RCC 7860 (cell line): ENCODE measurements at regions not wholly inside any gene's neighbourhood (a gene's known extent, or its start where the extent isn't known, plus 50 kb on each side); places are given as distances from the start of the nearest gene placed in this dataset.

Source experiments
- DNase-seq: peaks from one replicate; pipeline ENCODE4 v3.0.0-alpha.2; 2015; ENCODE audit warnings: low spot score
- FAIRE-seq: peaks from 2 replicates; lab custom pipeline; 2012; peaks lifted over from hg19 to GRCh38; lab: Jason Lieb, UNC

GRCh38 chr12:67794161-67794560 lies 145.6 kb downstream of the DYRK2 start:
- DNase-seq (no peak), FAIRE-seq (no peak)

GRCh38 chr12:67795236-67795635 lies 146.7 kb downstream of the DYRK2 start:
- DNase-seq: peak; percentile 57
- peak; percentile 89 for FAIRE-seq

GRCh38 chr12:67797185-67797741 lies 148.7 kb downstream of the DYRK2 start:
- FAIRE-seq (no peak), DNase-seq (no peak)

- DNase-seq: no peak
- no peak for FAIRE-seq
Measured at GRCh38 chr12:67797753-67798152, 149.2 kb downstream of the DYRK2 start.

GRCh38 chr12:67798768-67799167 lies 150.2 kb downstream of the DYRK2 start:
- DNase-seq (no peak), FAIRE-seq (no peak)

- FAIRE-seq: no peak
- DNase-seq: no peak
Measured at GRCh38 chr12:67802731-67803130, 154.2 kb downstream of the DYRK2 start.

- no peak for FAIRE-seq
- DNase-seq: no peak
Measured at GRCh38 chr12:67803278-67803993, 154.9 kb downstream of the DYRK2 start.

- no peak for DNase-seq
Measured at GRCh38 chr12:67804168-67804567, 155.6 kb downstream of the DYRK2 start.

GRCh38 chr12:67807814-67808213 lies 159.3 kb downstream of the DYRK2 start:
- FAIRE-seq (no peak), DNase-seq (no peak)

More at GRCh38 chr12:67804168-67804567, 155.6 kb downstream of the DYRK2 start:
- FAIRE-seq: no peak

GRCh38 chr12:67810166-67810565 lies 161.6 kb downstream of the DYRK2 start:
- no peak for FAIRE-seq
- no peak for DNase-seq

- FAIRE-seq (peak; percentile 87), DNase-seq (peak; percentile 82)
Measured at GRCh38 chr12:67811437-67812361, 163.2 kb downstream of the DYRK2 start.

GRCh38 chr12:67813456-67813904 lies 164.9 kb downstream of the DYRK2 start:
- FAIRE-seq: no peak
- no peak for DNase-seq

- FAIRE-seq (no peak), DNase-seq (no peak)
Measured at GRCh38 chr12:67816269-67816668, 167.7 kb downstream of the DYRK2 start.

GRCh38 chr12:67818459-67818903 lies 169.9 kb downstream of the DYRK2 start:
- FAIRE-seq: no peak
- DNase-seq: no peak

- no peak for FAIRE-seq
- DNase-seq: no peak
Measured at GRCh38 chr12:67819902-67820301, 169.3 kb upstream of the IFNG-AS1 start.

- DNase-seq: no peak
- no peak for FAIRE-seq
Measured at GRCh38 chr12:67820694-67821093, 168.6 kb upstream of the IFNG-AS1 start.

GRCh38 chr12:67822826-67823225 lies 166.4 kb upstream of the IFNG-AS1 start:
- no peak for FAIRE-seq
- no peak for DNase-seq

- DNase-seq (no peak), FAIRE-seq (no peak)
Measured at GRCh38 chr12:67826148-67826547, 163.1 kb upstream of the IFNG-AS1 start.

- DNase-seq (peak; percentile 50), FAIRE-seq (no peak)
Measured at GRCh38 chr12:67826946-67827720, 162.1 kb upstream of the IFNG-AS1 start.

- FAIRE-seq: peak; percentile 96
- peak; percentile 90 for DNase-seq
Measured at GRCh38 chr12:67827820-67828383, 161.3 kb upstream of the IFNG-AS1 start.
